ENCODE measurements at regions not wholly inside any gene's neighbourhood (a gene's known extent, or its start where the extent isn't known, plus 50 kb on each side); places are given as distances from the start of the nearest gene placed in this dataset.

DNA sequence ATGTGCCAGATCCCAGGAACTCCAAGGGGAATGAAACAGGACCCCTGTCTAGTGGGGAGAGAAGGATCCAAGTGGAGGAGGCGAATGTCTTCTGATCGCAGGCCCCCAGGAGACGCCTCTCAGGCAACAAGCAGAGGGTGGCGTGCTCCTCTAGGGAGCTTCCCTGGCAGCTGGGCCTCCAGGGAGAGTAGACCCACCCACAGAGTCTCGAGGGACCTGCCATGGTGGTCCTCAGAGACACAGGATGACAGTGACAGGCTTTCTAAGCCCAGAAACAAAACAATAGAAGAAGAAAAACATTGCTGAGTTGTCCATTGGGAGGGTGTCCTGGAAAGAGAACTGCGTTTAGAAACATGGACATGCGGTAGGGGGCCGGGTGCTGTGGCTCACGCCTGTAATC, 140.6 kb upstream of the MAP1LC3B2 start:
- H4K20me1 ChIP-seq (replicated peaks; ENCODE audit: control insufficient read depth, extremely low read depth, insufficient read depth, low read length), result no peaks in the 10 kb centered on the region
- no peak for DNase-seq (ENCODE audit: low read depth, low spot score)
- no peak overlapping the region for H3K4me3 ChIP-seq (replicated peaks in 1 of 3; ENCODE audit: insufficient read depth in 1 of 3, low read depth in 1 of 3, low read length in 3 of 3)
- H3K27me3 ChIP-seq (ENCODE audit: control insufficient read depth in 2 of 2, insufficient read depth in 2 of 2, low read length in 2 of 2), result no peaks in the 10 kb centered on the region
- H2AFZ ChIP-seq (ENCODE audit: low read depth, low read length), result no peak overlapping the region
- intact Hi-C loops (cut with micrococcal nuclease) (no loop called here), dilution Hi-C loops (cut with MboI; ENCODE audit: extremely low pct_ligation_motif_present, low sequenced_read_pairs) (no loop called here)
- POLR2A ChIA-PET, result no interaction called here
- no TSS peak for BruUV-seq (replicated peaks)
- H3K9me1 ChIP-seq (replicated peaks; ENCODE audit: control insufficient read depth, extremely low read depth, insufficient read depth, low read length), result no peaks in the 10 kb centered on the region
- no peaks in the 10 kb centered on the region for H3K4me1 ChIP-seq (ENCODE audit: control insufficient read depth, extremely low read depth, insufficient read depth, low read length)
- no peak overlapping the region for H3K27ac ChIP-seq (ENCODE audit: insufficient read depth, low read depth, low read length)
- H3K9ac ChIP-seq (replicated peaks; ENCODE audit: extremely low read depth, insufficient read depth, low read length), result no peak overlapping the region
- H3K4me2 ChIP-seq (ENCODE audit: insufficient read depth, low read length), result no peak overlapping the region
- H3K36me3 ChIP-seq (ENCODE audit: control insufficient read depth in 2 of 2, extremely low read depth in 1 of 2, insufficient read depth in 2 of 2, low read length in 2 of 2), result no peaks in the 10 kb centered on the region
- H3K9me3 ChIP-seq (replicated peaks; ENCODE audit: control insufficient read depth, insufficient read depth, low read length), result no peaks in the 10 kb centered on the region
- TF ChIP-seq, protein P1, sequence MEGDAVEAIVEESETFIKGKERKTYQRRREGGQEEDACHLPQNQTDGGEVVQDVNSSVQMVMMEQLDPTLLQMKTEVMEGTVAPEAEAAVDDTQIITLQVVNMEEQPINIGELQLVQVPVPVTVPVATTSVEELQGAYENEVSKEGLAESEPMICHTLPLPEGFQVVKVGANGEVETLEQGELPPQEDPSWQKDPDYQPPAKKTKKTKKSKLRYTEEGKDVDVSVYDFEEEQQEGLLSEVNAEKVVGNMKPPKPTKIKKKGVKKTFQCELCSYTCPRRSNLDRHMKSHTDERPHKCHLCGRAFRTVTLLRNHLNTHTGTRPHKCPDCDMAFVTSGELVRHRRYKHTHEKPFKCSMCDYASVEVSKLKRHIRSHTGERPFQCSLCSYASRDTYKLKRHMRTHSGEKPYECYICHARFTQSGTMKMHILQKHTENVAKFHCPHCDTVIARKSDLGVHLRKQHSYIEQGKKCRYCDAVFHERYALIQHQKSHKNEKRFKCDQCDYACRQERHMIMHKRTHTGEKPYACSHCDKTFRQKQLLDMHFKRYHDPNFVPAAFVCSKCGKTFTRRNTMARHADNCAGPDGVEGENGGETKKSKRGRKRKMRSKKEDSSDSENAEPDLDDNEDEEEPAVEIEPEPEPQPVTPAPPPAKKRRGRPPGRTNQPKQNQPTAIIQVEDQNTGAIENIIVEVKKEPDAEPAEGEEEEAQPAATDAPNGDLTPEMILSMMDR (IDR thresholded peaks at IDR 0.05; ENCODE audit: extremely low read depth in 1 of 2, insufficient read depth in 1 of 2, low read depth in 1 of 2, low read length in 2 of 2), result no peak
- no peak for TF ChIP-seq JUN (IDR thresholded peaks at IDR 0.05; ENCODE audit: borderline replicate concordance, insufficient read depth, insufficient read length, low read depth)
- no peak for TF ChIP-seq POLR2A (IDR thresholded peaks at IDR 0.05; ENCODE audit: low read depth, low read length)
- TF ChIP-seq, protein P2, sequence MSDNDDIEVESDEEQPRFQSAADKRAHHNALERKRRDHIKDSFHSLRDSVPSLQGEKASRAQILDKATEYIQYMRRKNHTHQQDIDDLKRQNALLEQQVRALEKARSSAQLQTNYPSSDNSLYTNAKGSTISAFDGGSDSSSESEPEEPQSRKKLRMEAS (IDR thresholded peaks at IDR 0.05; ENCODE audit: insufficient read depth, insufficient read length), result no peak
- no peak for TF ChIP-seq GATA2 (IDR thresholded peaks at IDR 0.05; ENCODE audit: insufficient read depth, insufficient read length, low read depth, low read length)
- TF ChIP-seq EZH2 (IDR thresholded peaks at IDR 0.05; ENCODE audit: borderline replicate concordance, low read depth, low read length, severe bottlenecking), result no peak
- no peak for TF ChIP-seq FOS (IDR thresholded peaks at IDR 0.05; ENCODE audit: borderline replicate concordance, insufficient read depth, low read length)
- no peak for TF ChIP-seq POLR2AphosphoS5 (IDR thresholded peaks at IDR 0.05; ENCODE audit: insufficient read depth, low read depth, low read length)
- TF ChIP-seq MYC (IDR thresholded peaks at IDR 0.05; ENCODE audit: low read depth, low read length), result no peak
- FAIRE-seq, result no peak
- CTCF ChIA-PET, result no interaction called here
- no peaks in the 10 kb centered on the region for H3K79me2 ChIP-seq (ENCODE audit: control insufficient read depth, insufficient read depth, low read length)
